NCI-H128 (cell line): ENCODE measurements at regions not wholly inside any gene's neighbourhood (a gene's known extent, or its start where the extent isn't known, plus 50 kb on each side); places are given as distances from the start of the nearest gene placed in this dataset.

Experiments used
- DNase-seq: peaks from one replicate; lab custom pipeline; 2025; ENCODE audit not compliant: unreplicated experiment; lab: John Stamatoyannopoulos, UW

DNA sequence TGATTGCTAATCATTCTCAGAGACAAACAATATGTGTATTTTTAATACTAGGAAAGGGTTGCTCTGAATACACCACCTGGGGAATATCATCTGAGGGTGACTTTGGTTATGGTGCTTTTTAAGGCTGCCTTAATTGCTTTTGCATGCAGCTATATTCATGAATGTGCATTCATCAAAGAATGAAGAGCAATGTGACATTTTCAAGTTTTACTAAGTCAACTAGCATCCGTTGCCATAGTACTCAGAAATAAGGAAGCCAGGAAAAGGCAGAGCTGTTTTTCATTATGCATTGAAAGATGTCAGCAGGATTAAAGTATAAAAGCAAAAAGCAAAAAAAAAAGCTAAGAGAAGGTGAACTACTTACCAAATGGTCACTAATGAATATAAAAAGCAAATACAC is 67.4 kb upstream of the PCDH18 start:
- DNase-seq = no peak

DNA sequence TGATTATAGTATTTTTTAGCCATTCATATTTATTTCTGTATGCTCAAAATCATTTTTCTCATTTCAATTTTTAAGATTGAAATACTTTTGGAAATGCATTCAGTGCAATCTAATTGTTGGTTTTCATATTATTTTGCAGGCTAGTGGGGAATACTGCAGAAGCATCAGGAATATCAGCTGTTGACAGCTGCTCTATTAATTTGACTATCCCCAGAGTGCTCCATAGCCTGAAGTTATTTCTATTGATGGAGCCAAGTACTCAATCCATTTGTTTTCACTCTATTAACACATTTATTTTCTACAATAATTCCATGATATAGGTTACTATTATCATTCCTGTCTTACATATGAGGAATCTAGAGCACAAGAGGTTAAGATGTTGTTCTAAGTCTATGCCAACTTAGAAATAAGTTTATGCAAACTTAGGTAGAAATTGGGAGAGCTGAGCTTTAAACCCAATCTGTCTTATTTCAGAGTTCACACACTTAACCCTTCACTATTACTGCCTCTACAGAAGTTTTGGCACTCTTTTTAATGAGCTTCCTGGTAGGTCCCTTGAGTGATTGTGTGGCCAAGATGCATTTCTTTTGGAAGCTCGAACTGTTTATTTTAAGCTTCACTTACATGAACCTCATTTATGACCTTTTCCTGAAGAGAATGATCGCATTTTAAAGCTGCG is 65.6 kb upstream of the PCDH18 start:
- no peak for DNase-seq

DNA sequence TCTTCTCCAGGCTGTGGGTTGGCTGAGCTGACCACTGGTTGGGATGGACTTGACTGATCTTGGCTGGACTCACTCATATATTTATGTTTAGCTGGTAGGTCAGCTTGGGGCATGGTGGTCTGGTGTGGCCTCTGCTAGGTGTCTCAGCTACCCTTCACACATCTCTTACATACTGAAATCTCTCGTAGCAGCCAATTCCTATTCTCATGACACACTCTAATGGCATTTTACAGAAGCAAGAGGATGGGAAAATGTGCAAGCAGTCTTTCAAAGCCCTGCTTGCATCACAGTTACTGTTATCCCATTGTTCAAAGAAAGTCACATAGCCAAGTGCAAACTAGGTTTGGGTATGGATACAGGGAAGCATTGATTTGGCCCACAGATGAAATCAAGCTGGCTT is 55.5 kb upstream of the PCDH18 start:
- no peak for DNase-seq

- no peak for DNase-seq
Measured at GRCh38 chr4:137583671-137584070, 51.4 kb upstream of the PCDH18 start.
